HG02588 (cell line): ENCODE measurements at regions not wholly inside any gene's neighbourhood (a gene's known extent, or its start where the extent isn't known, plus 50 kb on each side); places are given as distances from the start of the nearest gene placed in this dataset.

Source experiments
- ATAC-seq: cut with Tn5 transposase; IDR thresholded peaks from one replicate; pipeline ENCODE4 v1.9.1; 2021; ENCODE audit warnings: mild to moderate bottlenecking, moderate library complexity; ENCODE audit not compliant: unreplicated experiment

DNA sequence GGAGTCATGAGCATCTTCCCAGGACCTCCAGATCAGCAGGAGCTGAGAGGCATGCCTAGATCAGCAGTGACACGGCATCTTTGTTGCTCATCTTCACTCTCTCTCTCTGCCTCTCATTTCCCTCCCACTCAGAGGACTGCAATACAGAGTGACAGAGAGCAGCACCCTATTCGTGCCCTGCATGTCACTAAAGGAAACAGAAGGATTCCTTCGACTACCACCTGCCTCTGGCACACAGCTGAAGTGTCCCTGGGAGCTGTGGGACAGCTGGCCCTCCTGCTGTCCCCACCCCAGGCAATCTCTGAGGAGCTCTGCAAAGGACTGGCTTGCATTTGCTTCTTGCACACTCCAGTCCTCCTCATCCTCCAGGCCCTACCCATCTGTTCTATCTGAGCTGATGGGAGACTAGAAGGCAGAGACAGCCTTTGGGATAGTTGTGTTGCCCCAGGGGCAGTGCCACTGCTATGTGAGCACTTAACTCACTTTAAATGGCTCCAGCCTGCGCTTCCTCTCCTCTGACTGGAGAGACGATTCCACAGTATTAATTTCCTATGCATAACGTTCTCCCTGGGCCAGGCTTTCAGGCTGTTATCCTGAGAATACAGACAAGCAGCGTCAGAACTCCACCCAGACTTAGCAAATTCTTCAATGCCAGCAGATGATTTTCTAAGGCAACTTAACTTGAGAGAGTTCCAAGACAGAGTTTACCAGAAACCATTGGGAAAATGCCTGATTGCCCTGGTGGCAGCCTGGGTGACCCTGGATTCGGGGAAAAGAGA is 167.6 kb upstream of the MAP1B start:
- ATAC-seq: no peak

DNA sequence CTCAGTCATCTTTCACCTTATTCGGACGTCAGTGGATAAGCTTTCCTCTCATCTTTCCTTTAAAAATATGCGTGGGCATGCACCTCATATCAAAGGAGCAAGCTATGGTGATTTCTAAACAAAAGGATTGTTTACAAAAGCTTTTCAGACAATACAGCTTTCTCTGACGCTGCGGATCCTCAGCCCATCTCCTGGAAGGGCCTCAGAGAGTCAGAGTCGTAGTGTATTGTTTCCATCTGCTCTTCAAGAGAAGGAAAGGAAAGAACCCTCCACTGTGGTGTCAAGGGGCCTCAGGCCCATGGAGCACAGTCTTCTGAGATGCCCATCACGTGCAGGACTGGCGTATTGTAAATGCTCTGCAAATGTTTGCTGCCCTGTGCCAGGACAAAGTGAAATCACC is 163.4 kb upstream of the MAP1B start:
- no peak for ATAC-seq

DNA sequence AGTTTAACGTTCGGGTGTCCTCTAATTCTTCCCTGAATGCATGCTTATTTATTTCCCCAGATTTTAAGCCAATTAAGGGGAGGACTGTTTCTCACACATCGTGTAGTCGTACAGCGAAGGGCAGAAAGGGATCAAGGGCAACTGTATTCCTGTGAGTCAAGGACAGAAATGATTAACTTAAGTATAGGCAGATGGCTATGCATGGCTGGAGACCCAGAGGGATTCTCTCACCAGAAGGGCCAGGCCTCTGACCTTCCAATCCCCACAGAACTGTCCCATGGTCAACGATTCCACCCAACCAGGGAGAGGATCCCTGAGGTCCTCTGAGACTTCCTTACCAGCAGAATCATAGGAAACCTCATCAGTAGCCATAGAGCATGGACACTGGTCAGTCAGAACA is 161.8 kb upstream of the MAP1B start:
- no peak for ATAC-seq

DNA sequence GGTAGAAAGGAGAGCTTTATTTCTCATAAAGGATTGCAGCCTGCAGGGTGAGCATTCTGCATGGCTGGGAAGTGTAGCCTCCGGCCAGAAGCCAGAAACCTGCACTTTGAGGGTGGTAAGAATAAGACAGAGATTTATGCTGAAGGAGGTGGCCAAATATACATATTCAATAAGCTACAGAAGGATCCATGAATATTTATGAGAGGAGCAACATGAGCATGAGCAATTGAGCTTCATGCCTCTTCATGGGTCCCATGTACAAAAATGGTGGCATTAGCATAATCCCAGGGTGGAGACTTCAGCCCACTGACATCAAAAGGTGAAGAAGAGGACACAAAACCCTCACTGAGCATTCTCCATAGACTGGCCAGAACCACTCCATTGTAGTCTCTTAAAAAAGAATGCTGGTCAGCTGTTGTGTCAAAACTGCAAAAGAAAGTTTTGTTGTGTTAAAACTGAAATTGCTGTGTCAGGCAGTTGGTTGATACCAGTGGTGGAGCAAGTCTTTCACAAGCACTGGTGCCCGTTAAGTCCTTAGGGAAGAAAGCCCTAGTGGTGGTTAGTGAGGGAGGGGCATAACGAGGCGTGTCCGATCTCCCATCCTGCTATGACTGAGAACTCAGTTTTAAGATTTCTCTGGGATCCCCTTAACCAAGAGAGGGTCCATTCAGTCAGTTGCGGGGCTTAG is 160.8 kb upstream of the MAP1B start:
- no peak for ATAC-seq

DNA sequence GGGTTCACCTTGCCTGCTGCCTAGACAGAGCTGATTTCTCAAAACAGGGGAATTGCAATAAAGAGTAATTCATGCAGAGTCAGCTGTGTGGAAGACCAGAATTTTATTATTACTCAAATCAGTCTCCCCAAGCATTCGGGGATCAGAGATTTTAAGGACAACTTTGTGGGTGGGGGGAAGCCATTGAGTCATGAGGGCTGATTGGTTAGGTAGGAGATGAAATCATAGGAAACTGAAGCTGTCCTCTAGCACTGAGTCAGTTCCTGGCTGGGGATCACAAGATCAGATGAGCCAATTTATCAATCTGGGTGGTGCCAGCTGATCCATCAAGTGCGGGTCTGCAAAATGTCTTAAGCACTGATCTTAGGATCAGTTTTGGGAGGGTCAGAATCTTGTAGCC is 159.1 kb upstream of the MAP1B start:
- ATAC-seq: no peak

DNA sequence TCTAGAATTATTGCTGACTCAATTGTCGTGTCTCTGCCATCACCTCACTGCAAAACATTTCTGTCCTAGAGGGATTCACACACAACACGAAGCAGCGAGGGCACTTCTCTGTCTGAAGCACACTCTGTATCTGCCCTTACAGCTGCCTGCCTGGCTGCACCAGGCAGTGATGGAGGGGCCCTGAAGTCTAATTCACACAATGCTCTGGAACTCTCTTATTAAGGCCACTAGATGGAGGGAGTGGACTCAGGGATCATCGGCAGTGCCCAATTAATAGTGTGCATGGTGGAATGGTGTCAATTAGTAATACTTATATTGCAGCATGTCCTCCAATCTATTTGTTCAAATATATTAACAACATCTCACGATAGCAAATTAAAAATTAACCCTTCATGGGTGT is 157.5 kb upstream of the MAP1B start:
- ATAC-seq: no peak

DNA sequence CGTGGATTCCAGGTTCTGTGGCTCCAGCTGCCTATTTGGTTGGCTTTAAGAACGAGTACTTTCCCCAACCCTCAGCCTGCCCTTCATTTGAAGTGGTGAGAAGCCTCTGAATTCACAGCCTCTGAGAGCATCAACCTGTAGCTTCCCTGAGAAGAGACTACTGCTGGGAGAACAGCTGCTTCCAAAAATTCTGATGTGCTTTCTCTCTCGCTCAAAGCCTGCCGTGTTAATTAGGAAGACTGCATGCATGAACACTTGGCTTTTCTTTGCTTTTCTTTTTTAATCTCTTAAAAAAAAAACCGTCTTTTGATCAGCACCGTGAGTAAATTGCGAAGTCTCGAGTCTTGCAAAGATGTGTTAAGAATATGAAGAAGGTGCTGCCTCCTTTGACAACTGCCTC is 153.4 kb upstream of the MAP1B start:
- ATAC-seq: no peak

DNA sequence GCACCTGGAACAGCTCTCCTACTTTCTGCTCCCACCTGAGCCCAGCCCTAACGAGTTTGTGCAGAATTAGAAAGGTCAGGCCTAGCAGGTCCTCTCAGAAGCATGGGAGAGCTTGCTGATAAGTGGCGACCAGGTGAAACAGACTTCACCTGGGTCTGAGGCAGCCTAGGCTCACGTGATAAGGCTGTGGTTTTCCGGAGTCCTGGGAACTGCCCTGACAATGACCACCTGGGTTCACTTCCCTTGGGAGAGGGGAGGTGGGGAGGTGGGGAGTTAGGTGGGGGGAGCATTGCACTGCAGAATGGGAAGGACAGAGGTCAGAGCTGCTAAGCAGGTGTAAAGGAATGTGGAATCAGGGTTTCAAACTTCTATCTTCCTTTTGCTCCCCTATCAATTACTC is 152.9 kb upstream of the MAP1B start:
- no peak for ATAC-seq

DNA sequence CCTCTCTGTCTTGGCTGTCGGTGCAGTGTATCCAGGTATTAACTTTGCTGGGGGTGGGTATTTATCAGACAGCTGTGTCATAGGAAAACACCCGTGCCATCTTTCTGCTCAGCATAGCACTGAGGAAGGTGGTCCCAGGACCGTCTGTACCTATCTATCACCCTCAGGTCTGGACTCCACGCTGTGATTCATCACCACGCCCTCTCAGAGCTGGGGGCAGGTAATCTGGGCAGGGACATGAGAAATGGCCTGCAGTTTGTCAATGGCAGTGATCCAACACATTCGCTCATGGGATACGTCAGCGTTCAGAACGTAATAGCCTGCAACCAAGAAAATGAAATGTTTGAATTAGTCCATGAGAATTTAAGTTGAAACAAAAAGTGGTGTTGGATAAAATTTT is 151.6 kb upstream of the MAP1B start:
- ATAC-seq: no peak

DNA sequence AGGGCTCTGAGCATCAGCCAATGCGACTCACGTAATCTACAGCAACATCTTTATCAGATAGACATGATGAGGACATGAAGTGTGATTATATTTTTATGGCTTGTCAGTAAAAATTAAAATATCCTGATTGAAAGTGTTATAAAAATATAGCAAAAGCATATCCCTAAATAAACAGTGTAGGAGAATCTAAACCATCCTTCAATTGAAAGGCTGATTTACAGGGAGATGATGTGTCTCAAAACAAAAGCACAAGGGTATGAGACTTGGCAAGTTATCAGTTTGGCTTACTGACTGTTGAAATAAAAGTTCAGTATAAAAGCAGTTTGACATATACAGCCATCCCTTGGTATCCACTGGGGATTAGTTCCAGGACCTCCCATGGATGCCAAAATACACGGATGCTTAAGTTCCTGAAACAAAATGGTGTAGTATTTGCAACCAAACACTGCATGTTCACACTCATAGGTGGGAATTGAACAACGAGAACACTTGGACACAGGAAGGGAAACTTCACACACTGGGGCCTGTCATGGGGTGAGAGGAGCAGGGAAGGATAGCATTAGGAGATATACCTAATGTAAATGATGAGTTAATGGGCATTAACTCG is 149.9 kb upstream of the MAP1B start:
- no peak for ATAC-seq

DNA sequence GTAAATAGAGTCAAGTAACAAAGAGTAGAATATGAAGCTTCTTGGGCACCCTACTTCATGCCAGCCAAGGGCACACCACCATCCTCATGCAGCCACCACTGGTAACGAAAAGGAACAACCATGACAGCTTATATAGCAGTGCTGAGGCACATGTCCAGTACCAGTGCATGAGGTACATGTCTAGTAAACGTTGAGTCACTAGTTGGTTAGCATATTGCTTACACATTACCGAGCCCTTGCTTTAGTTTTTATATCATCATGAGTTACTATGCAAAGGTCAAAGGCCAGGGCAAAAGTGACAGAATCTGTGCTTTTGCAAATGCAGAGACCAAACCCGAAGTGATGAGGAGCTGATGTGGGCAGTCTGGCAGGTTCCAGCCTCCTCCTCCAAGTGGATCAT is 147.1 kb upstream of the MAP1B start:
- ATAC-seq: no peak

DNA sequence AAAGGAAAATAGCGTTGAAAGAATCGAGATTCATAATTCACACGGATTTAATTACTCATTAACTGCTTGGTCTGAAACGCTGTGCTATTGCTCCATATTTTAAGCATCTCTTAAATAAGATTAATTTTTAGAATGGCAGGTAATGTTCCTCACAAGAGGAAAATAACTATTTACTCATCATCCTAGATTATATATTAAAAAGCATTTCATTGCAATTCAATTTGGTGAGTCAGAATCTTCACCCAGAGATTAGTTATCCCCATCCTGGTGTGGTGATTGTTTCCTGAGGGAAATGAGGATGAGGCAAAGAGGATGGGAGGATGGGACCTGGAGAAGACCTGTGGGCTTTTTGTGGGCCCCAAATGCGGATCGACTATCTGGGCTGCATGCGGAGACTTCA is 145.5 kb upstream of the MAP1B start:
- no peak for ATAC-seq

DNA sequence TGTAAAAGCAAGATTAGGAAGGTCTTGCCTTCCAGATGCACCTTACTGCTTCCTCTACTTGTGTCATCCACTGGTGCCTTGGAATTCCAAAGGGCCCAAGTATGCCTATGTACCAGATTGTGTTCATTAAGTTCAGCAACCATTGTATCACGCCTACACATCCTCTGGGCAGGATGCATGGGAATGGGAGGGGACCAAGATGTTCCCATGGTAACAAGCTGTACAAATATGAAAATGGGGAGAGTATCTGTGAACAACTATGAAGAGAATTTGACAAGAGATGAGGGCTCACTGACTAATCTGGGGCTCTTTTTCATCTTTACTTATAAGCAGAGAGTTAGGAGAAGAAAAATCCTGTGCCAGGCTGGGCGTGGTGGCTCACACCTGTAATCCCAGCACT is 137.8 kb upstream of the MAP1B start:
- no peak for ATAC-seq

DNA sequence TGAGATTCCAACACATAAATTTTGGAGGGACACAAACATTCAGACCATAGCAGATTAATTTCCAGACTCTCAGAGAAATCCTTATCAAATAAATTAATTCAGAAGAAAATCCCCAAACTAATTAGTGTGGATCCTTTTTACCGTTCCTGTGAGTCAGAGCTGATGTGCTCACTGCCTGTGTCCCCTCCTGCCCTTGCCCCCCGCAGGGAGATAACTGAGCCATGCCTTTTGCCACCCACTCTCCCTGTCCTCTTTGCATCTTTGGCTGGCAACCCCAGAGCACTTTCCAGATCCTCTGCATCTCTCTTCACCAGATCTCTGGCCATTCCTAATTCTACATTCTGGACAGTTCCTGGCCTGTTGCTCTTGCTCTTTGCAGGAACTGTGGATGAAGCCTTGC is 135.4 kb upstream of the MAP1B start:
- ATAC-seq: no peak

DNA sequence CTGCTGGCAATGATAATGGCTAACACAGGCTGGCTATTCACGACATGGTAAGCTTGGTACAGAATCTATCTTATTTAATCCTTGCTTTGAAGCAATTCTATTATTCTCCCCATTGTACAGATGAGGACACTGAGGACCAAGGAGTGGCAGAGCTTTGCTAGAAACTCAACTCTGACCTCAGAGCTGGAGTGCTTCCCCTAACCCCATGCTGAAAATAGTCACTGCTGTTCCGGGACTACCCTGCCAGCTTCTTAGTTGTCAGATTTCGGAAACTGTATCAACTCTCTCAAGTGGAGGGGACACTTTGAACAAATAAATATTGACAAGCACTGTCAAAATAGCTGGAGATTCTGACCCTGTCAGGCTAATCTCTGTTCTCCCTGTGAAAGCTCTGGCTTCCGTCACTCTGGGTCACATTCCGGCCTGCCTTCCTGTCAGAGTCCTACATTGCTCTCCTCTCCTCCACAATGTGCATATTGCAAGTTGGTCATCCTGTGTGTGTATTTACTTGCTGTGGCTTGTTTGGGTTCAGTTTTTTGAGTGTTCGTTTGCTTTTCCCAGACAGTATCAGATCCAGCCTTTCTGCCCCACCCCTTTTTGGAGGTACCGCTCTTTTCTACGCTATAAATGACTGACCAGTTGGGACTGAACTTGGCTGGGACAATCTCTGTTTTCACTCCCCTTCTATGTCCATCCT is 134.3 kb upstream of the MAP1B start:
- ATAC-seq: no peak

DNA sequence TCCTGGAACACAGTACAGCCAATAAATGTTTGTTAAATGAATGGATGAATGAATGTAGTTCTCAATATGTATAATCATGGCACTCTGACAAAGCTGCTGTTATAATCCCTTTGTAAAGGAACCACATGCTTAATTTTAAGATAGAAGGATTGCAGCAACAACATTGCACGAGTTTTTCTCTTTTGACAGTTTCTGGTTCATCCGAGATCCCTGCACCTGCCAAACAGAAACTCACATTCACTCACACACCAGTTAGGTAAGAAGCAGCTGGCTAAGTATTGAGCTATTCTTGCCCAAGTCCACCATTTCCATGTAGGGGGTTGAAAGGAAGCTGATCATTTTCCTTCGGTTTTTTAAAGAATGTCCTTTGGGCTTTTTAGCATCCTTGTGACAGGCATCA is 133.7 kb upstream of the MAP1B start:
- ATAC-seq: no peak

DNA sequence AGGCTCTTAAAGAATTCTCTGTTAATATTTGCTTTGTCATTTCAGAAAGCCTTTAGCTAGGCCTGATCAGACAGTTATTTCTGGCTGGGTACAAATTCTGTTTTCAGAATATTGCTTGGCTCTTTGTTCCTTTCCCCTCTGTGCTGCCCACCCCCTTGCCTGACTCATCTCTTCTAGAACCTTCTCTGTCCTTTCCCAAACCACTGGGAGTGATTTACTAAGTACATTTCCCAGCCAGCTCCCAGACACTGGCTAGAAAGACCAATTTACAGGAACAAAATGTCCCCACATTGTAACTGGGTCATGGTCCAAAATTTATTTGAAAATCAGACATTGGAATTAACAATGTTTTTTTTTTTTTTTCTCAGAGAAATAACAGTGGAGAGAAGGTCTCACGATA is 133.1 kb upstream of the MAP1B start:
- no peak for ATAC-seq

DNA sequence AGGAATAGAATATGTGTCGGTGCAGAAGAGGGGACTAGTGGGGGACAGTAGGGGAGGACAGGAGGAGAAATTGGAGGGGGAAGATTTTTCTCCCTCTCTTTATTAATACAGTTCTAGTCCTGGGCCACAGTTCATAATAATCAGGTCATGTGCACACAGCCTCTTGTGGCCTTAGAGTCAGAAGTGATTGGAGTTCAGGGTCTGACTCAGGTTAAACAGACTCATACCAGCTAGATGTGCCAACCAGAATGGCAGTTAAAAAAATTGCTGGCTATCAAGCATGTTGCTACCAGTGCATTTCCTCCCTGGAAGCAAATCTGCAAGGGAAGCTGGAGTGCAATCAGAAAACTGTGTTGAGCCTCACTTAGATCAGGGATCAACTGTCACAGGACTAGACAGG is 132.7 kb upstream of the MAP1B start:
- no peak for ATAC-seq

DNA sequence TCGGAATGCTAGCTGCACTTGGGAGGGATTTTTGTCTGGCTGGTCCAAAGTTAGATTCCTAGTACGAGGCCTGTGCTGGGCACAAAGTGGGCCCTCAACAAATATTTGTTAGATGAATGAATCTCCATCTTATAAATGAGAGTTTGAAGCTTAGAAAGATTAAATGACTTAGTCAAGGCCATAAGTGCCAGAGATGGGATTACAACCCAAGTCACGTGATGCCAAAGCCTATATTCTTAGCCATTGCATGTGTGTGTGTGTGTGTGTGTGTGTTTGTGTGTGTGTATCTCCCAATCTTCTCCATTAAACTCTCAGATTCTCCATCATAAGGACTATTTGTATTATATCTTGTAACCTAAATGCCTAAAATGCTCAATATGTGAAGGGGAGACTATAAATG is 130.8 kb upstream of the MAP1B start:
- no peak for ATAC-seq

DNA sequence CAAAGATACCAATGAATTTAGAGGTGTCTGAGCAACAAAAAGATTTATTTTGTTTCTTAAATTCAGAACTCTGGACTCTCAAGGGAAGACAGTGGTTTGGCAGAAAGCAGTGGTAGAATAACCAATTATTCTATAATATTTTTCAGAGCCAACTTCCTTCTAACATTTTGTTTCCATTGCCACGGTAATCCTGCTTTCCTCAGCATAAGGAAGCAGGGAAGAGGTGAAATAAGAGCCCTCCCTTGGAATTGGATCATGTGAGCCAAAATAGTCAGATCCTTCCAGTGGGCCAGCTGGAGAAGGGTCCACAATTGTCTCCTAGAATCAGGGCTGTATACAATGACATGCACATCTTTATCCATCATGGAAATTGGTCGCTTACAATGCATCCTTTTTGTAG is 130.0 kb upstream of the MAP1B start:
- no peak for ATAC-seq

DNA sequence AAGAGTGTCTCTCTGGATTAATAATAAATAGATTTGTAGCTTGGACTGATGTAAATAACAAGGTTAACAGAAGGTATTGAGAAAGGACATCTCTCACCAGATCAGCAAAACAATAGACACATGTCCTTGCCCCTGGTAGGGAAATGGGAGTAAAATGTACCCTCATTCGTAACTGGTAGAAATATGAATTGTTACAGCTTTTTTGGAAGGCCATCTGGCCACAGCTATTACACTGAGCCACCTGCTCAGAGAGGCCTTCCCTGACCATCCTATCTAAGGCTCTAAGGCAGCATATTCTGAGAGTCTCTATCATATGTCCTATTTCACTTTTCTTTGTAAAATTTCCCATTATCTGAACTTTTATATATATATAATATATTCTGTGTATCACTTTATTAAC is 129.1 kb upstream of the MAP1B start:
- no peak for ATAC-seq
